Left renal pelvis (tissue), 4 donors: ENCODE measurements at regions not wholly inside any gene's neighbourhood (a gene's known extent, or its start where the extent isn't known, plus 50 kb on each side); places are given as distances from the start of the nearest gene placed in this dataset.
"Not testable (repeated sequence)": the region's sequence is repeated elsewhere in the genome, so short reads cannot be mapped to it uniquely, and the experiment has no call there.

Experiments used
- DNase-seq, 4 donors: peaks; one replicate each; pipeline ENCODE4 v3.0.0-alpha.2; 2013; ENCODE audit warnings: low read depth in 4 of 4, low spot score in 3 of 4

GRCh38 chr5:164235300-164235891, 730.0 kb downstream of the MAT2B start:
- peak in 2 of 4 donors; percentile 12 to 14 for DNase-seq

- DNase-seq = no peak
Measured at GRCh38 chr5:164237486-164237885, 732.1 kb downstream of the MAT2B start.

GRCh38 chr5:164251781-164252180, 746.4 kb downstream of the MAT2B start:
- not testable (repeated sequence) for DNase-seq

DNA sequence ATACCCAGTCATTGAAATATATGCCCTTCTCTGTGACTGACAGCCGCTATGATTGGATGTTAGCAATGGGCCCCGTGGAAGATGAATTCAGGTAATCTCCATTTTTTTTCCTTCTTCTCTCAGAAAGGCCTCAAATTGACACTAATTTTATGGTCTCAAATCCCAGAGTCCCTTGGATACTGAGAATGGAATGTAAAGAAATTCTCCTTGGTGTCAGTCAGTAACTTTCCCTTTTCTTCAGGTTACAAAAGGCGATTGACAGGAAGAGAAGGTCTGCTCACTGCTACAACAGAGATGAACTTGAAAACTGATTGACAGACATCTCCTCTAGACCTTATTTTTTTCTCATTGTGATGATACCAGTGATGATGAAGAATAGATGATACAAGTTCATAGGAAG, 748.3 kb downstream of the MAT2B start:
- DNase-seq = no peak

- DNase-seq = no peak
Measured at GRCh38 chr5:164255598-164256213, 750.3 kb downstream of the MAT2B start.

- DNase-seq = no peak
Measured at GRCh38 chr5:164256351-164256750, 750.9 kb downstream of the MAT2B start.

GRCh38 chr5:164256954-164257353, 751.5 kb downstream of the MAT2B start:
- DNase-seq = no peak

DNA sequence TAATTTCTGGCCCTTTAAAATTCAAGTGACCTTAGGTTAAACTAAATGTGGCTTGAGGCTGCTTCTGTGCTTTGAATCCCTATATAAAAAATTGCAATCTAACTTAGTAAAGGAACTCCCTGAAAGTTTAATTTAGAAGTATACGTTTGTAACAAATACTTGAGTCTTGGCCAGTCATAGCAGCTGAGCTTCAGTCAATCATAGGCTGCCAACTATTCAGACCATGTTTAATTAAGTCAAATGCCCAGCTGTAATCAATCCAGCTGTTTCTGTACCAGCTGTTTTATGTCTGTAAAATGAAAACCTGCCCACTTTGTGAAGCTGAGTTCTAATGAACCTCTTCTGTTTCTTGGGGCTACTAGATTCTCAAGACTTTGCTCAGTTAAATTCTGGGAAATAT, 760.1 kb downstream of the MAT2B start:
- DNase-seq = peak in 2 of 4 donors; percentile 4 to 26

GRCh38 chr5:164266571-164266970, 761.2 kb downstream of the MAT2B start:
- DNase-seq = no peak

GRCh38 chr5:164277720-164278119, 772.3 kb downstream of the MAT2B start:
- no peak for DNase-seq

DNA sequence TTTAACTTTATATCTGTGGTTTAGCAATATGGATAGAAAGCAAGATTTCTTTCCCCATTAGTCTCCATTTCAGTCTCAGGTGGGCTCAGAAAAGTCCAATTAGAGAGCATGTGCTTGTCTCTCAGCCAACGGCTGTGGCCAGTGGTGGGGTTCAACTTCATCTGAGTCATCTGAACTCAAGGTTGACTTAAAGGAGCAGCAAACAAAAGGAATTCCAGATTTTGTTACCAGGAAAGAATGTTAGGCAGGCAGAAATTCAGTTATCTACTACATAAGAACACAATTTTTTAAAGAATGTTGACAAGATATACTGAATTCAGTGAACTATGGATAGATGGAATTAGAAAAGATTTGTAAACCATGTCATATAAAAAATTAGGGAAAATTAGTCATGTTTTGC, 784.1 kb downstream of the MAT2B start:
- DNase-seq = no peak

GRCh38 chr5:164296603-164297080, 791.2 kb downstream of the MAT2B start:
- DNase-seq = peak in 2 of 4 donors; percentile 16 to 19

DNA sequence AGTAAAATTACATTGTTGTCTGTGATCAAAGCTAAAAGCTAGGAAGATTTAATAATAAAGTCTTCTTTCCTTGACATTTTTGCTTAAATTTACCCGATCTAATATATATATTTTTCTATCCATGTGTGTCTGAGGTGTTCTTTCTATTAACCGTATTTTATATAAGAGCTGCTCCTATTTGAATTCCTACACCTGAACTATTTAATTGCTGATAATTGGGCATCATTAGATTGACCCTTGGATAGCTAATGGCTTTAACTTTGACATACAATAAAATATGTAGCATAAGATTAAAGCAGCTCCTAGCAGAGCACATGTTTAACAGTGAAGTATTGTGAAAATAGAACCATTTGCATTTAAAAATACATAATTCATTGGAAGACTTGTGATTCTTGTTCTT, 792.7 kb downstream of the MAT2B start:
- DNase-seq = no peak

DNA sequence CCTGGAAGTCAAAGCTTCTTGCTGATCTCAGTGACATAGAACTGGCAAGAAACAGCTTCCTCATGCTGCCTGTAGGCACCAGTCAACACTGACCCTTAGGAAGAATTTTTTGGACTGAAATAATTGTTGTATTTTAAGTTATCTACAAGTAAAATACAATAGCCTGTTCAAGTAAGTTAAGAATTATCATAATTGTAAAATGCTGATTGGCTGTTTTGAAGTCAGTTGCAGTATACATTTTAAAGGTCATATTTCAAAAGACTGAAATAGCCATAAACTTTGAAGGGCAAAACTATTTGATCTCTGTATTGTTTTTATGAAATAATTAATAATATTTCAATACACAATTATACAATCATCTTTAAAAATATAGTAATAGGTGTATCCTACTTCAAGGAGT, 794.9 kb downstream of the MAT2B start:
- DNase-seq = no peak

- DNase-seq = no peak
Measured at GRCh38 chr5:164301136-164301535, 795.7 kb downstream of the MAT2B start.

DNA sequence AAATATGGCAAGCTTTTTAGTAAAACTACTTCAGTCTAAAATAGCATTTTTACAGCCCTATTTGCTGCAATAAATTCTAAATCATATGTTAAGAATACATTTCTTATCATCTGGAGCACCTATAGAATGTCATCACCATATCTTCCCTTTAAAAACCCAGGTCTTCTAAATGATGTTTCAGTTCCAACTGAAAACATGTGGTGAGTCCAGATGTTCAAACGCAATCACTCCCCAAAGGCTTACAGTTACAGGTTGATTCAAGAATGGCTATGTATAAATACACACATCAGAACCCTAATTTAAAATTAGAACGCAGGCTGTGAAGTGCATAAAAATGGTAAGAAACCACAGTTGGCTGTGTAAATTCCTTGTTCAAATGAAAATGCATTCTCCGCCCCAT, 796.3 kb downstream of the MAT2B start:
- no peak for DNase-seq

DNA sequence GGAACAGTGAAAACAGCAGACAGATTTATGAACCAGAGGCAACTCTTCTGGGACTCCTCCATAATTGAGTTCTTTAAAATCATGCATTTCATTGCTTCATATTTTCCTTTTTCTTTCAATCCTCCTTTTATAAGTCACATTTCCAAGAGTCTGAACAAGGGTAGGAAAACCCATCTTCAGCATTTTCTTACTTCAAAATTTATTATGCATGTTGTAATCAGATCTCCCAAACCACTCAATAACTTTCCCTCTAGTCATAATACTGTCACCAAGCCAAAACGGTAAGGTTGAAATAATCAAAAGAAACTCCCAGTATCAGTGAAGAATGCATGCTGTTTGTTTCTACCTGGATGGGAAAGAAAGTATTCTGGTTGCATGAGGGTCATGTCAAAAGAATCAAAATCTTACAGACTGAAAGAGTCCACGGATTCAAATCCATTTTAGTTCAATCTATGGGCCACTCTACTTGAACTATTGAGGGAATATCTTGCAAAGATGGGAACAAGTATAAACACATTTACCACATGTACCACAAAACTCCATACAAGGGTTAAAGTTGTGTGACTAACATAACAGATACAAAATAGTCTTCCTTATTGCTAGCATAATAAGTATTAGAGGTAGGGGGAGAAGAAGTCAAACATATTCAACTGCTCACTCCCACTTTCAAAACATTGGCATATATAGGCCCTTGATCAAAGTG, 797.3 kb downstream of the MAT2B start:
- peak in 1 of 4 donors; percentile 22 for DNase-seq

GRCh38 chr5:164303646-164304215, 798.3 kb downstream of the MAT2B start:
- DNase-seq = no peak

DNA sequence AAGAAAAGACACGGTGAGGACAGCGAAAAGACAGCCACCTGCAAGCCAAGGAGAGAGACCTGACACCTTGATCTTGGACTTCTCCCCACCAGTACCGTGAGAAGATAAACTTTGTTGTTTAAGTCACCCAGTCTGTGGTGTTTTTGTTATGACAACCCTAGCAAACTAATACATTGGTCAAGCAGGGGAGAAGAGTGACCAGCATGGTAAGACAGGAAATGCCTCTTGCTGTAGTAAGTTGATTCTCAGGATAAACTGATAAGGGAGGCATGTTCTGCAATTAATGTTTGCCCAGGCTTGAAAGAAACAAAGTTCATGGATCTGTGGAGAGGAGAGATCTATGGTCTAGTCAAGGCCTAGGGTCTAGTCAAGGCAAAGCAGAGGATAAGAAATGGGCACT, 801.2 kb downstream of the MAT2B start:
- DNase-seq = no peak

DNA sequence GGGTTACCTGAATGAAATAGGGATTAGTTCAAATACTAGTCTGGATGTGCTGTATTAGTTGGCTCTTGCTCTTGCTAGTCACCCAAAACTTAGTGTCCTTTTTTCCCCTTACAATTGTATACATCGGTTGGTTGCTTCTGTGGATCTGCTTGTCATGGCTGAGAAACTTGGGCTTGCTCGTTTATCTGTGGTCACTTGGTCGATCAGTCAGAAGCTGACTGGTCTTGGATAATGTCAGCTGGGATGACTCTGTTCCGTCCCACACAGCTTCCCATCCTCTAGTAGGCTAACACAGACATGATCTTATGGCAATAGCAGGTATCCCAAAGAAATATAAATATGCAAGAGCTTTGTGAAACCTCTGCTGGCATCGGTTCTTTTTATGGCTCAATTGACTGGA, 807.4 kb downstream of the MAT2B start:
- no peak for DNase-seq

- no peak for DNase-seq
Measured at GRCh38 chr5:164317676-164318075, 812.3 kb downstream of the MAT2B start.

DNA sequence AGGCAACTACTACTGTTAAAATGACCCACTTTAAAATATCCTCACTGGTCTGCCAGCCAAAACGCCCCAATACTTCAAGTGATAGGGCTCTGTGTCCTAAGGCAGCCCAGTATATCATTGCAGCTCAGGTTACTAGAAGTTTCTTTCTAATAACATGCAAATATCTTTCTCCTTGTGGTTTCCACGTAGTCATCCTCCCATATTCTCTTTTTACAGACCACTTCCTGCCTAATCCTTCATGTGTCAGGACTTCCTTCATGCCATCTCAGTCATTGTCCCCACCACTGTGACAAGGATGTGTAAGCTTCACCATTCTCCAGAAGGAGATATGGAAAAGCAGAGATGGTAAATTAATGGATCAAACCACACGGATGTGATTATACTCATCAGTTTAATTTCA, 813.7 kb downstream of the MAT2B start:
- DNase-seq = no peak
